SW480 (cell line): ENCODE measurements at regions not wholly inside any gene's neighbourhood (a gene's known extent, or its start where the extent isn't known, plus 50 kb on each side); places are given as distances from the start of the nearest gene placed in this dataset.
A peak's percentile ranks its signal among the peaks of the same experiment; 100 is the strongest.
"Not testable (repeated sequence)": the region's sequence is repeated elsewhere in the genome, so short reads cannot be mapped to it uniquely, and the experiment has no call there.

ENCODE experiments used
- DNase-seq: peaks from one replicate; pipeline ENCODE4 v3.0.0-alpha.2; 2016; ENCODE audit warnings: low spot score

- DNase-seq = no peak
These were observed 149.1 kb upstream of the RGS6 start for GRCh38 chr14:71783088-71783487.

GRCh38 chr14:71783786-71784185 is 148.4 kb upstream of the RGS6 start:
- DNase-seq = no peak

- DNase-seq = no peak
These were observed 143.2 kb upstream of the RGS6 start for GRCh38 chr14:71789005-71789404.

- no peak for DNase-seq
These were observed 132.4 kb upstream of the RGS6 start for GRCh38 chr14:71799841-71800240.

GRCh38 chr14:71800878-71801277 is 131.4 kb upstream of the RGS6 start:
- DNase-seq = no peak

GRCh38 chr14:71803539-71804260 is 128.5 kb upstream of the RGS6 start:
- peak; percentile 86 for DNase-seq

GRCh38 chr14:71804992-71805391 is 127.2 kb upstream of the RGS6 start:
- no peak for DNase-seq

- DNase-seq = not testable (repeated sequence)
These were observed 125.2 kb upstream of the RGS6 start for GRCh38 chr14:71807049-71807448.

- not testable (repeated sequence) for DNase-seq
These were observed 121.4 kb upstream of the RGS6 start for GRCh38 chr14:71810800-71811199.

GRCh38 chr14:71812693-71813092 is 119.5 kb upstream of the RGS6 start:
- DNase-seq = no peak

GRCh38 chr14:71815110-71815509 is 117.1 kb upstream of the RGS6 start:
- no peak for DNase-seq

GRCh38 chr14:71824816-71825215 is 107.4 kb upstream of the RGS6 start:
- no peak for DNase-seq

GRCh38 chr14:71833476-71833875 is 98.8 kb upstream of the RGS6 start:
- DNase-seq = no peak

- DNase-seq = no peak
These were observed 97.7 kb upstream of the RGS6 start for GRCh38 chr14:71834284-71835204.

GRCh38 chr14:71852181-71852580 is 80.0 kb upstream of the RGS6 start:
- DNase-seq = no peak

GRCh38 chr14:71855399-71856036 is 76.7 kb upstream of the RGS6 start:
- peak; percentile 53 for DNase-seq

- no peak for DNase-seq
These were observed 75.9 kb upstream of the RGS6 start for GRCh38 chr14:71856199-71856919.

- DNase-seq = peak; percentile 27
These were observed 69.2 kb upstream of the RGS6 start for GRCh38 chr14:71863049-71863448.

GRCh38 chr14:71863766-71864165 is 68.5 kb upstream of the RGS6 start:
- DNase-seq = no peak
